Heart left ventricle (tissue), 16 donors: ENCODE measurements at regions not wholly inside any gene's neighbourhood (a gene's known extent, or its start where the extent isn't known, plus 50 kb on each side); places are given as distances from the start of the nearest gene placed in this dataset.

ENCODE experiments used
- ATAC-seq, 4 donors: fragments of 200-7000 bp; cut with Tn5 transposase; one replicate each; pipeline ENCODE4 v1.9.1; 2020 to 2022; ENCODE audit warnings: moderate library complexity in 4 of 4, mild to moderate bottlenecking in 3 of 4, moderate number of reproducible peaks in 1 of 4
- DNase-seq, 5 donors: peaks; one replicate each; pipeline ENCODE4 v3.0.0-alpha.2; 2020
- H3K27ac ChIP-seq, 12 donors: fragments of 200-600 bp; sonication (generic) in 4 of 12; one replicate each; pipeline versions ENCODE4 v1.5.0 to v1.8.0; 2016 to 2022; ENCODE audit warnings: mild to moderate bottlenecking in 2 of 12
- H3K27me3 ChIP-seq, 9 donors: fragments of 200-600 bp; sonication (generic) in 2 of 9; one replicate each; pipeline versions ENCODE4 v1.5.1 to v1.8.0; 2016 to 2022; ENCODE audit warnings: mild to moderate bottlenecking in 3 of 9
- H3K36me3 ChIP-seq, 9 donors: fragments of 200-600 bp; sonication (generic) in 2 of 9; one replicate each; pipeline versions ENCODE4 v1.5.0 to v1.8.0; 2018 to 2022; ENCODE audit warnings: mild to moderate bottlenecking in 2 of 9
- H3K4me1 ChIP-seq, 12 donors: fragments of 200-600 bp; sonication (generic) in 4 of 12; one replicate each; pipeline versions ENCODE4 v1.5.0 to v1.8.0; 2016 to 2022; ENCODE audit warnings: mild to moderate bottlenecking in 3 of 12
- H3K4me3 ChIP-seq, 12 donors: fragments of 200-600 bp; sonication (generic) in 4 of 12; one replicate each; pipeline versions ENCODE4 v1.5.0 to v1.8.0; 2017 to 2022; ENCODE audit warnings: mild to moderate bottlenecking in 9 of 12, moderate library complexity in 4 of 12
- H3K9me3 ChIP-seq, 12 donors: fragments of 200-600 bp; sonication (generic) in 4 of 12; one replicate each; pipeline versions ENCODE4 v1.5.0 to v1.8.0; 2016 to 2022; ENCODE audit warnings: mild to moderate bottlenecking in 1 of 12
- CTCF ChIP-seq, 12 donors: fragments of 200-600 bp; sonication (generic) in 4 of 12; IDR thresholded peaks; one replicate each; pipeline versions ENCODE4 v1.5.0 to v1.8.0; 2018 to 2022; ENCODE audit warnings: antibody characterized with exemption in 12 of 12, mild to moderate bottlenecking in 5 of 12
- POLR2A ChIP-seq, 2 donors: fragments of 450-650 bp; IDR thresholded peaks; one replicate each; pipeline ENCODE4 v1.6.1; 2017; ENCODE audit warnings: antibody characterized with exemption in 2 of 2, mild to moderate bottlenecking in 2 of 2, moderate library complexity in 2 of 2
- WGBS, 4 donors: extraction: QIAGEN DNeasy Blood & Tissue Kit in 2 of 4; methylation state at CpG; one replicate each; pipeline versions ENCODE4 v1.1.5 to v1.1.7; 2013 to 2018; 5-methylcytosine and 5-hydroxymethylcytosine counted together
- intact Hi-C, 10 donors: fragments of 100-400 bp; cut with DNase I; formaldehyde crosslinking; loops; one replicate each; pipeline versions ENCODE4 v1.11.1 to v1.14.2; 2022
- donor health status: ischemic (EF 13 %, LVEDD 7.1; RV severe dilation, severe dysfunction).
- donor health status: healthy with polysubstance abuse.
- donor health status: DM: no; HTN: yes; CAD: no.
- donor health status: DM: no; HTN: no; CAD: no.
- donor health status: ischemic (EF 25% LVEDD 6.9; RV normal size, moderate dysfunction).
- donor health status: ischemic (EF 25% LVEDD 5.7; RV mildly dilated, moderate dysfunction).
- donor health status: healthy.
- donor health status: DM: yes; HTN: yes; CAD: no.
- donor health status: ischemic (EF 35%, LVEDD 5.7; RV mildly dilated, moderate dysfunction).
- donor health status: nonischemic (EF 11% LVEDD 7.7; RV severe dilation, severe dysfunction).
- donor health status: DM: yes; HTN: yes; CAD: no.
- donor health status: PGD.
- donor health status: ischemic (EF 29% LVEDD 5.4; RV normal size, mild dysfunction).
- donor health status: nonischemic (EF 23%, LVEDD 6.1; RV moderate dilation, normal function).

DNA sequence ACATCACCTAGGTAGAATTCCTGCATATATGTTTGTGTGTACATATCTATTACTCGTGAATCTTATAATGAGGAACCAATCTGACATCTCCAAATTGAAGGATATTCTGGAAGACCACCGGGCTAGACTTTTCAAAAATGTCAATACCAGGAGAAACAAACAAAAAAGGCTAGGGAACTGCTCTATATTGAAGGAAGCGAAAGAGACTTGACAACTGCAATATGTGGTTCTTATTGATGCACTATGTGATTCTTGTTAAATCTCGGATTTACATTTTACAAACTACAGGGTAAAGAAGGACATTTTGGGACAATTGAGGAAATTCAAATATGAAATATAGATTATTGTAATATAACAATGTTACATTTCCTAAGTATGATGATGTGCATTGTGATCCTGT, 137.5 kb upstream of the CCDC54 start:
- WGBS, 4 donors = 85 to 89% (median 87%) methylated on average over 4 of the region's 4 CpGs
- Histone ChIP-seq H3K4me3 (peak overlapping the region in 11 of 12 donors; percentile 71 to 96 (median 88)), H3K4me1 (peaks cover 0 to 38% (median 18%) of the 10 kb centered on the region in 12 donors), H3K27ac (peak overlapping the region in 7 of 12 donors; percentile 73 to 89 (median 79)), H3K36me3 (no peaks in the 10 kb centered on the region), H3K27me3 (no peaks in the 10 kb centered on the region), H3K9me3 (no peaks in the 10 kb centered on the region)
- intact Hi-C loops = loop anchor here in 9 of 10 donors (5.0 to 10.0 kb wide), 18 partner anchors 33 to 1315 kb away; partner anchors contain the start of gene BBX (in 7 of the 9)
- TF ChIP-seq CTCF (IDR thresholded peaks at IDR 0.05) = no peak
- no peak for TF ChIP-seq POLR2A (IDR thresholded peaks at IDR 0.05)
- ATAC-seq (no peak), DNase-seq (no peak)

DNA sequence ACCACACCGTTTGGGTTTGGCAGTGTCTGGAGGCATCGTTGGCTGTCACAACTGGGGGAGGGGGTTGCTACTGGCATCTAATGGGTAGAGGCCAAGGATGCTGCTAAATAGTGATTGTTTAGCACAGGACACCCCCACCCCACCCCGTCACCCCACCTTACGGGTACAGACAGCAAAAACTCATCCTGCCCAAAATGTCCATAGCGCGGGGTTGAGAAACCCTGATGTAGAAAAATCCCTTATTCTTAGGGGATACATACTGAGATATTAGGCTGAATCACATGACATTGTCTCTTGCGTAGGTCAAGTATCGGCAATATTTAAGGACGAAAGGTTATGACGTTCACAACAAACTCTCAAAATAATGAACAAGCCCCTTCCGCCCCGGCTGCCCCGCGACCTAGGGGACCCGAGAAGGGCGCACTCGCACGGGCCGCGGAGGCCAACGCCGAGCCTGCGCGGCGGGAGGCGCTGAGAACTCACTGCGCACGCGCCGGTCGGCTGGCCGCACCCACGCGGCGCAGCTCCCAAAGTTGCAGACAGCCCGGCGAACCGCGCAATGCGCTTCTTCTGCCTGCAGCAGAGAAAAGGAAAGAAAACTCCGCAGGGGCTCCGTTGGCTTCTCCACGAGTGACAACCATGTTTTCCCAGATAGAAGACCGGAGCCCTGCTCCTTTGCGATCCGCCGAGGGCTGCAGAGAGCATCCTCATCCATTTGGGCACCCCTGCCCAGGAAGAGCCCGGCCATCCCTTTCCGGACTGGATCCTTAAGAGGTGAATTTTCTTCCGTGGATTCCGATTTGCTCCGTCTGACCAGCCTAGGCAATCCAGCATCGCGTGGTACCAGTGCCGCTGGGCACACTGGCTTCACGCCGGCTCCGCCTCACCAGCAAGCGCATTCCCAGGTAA, 136.8 kb upstream of the CCDC54 start:
- peak overlapping the region; percentile 41 to 89 (median 78) for H3K27ac ChIP-seq
- H3K4me1 ChIP-seq = peaks cover 0 to 34% (median 16%) of the 10 kb centered on the region in 12 donors
- peaks cover 0 to 4% (median 0%) of the 10 kb centered on the region in 9 donors for H3K36me3 ChIP-seq
- intact Hi-C loops = loop anchor here in 4 of 10 donors (5.0 to 10.0 kb wide), 2 partner anchors 282 to 284 kb away; partner anchors contain the start of gene BBX (in 4 of the 4)
- TF ChIP-seq POLR2A (IDR thresholded peaks at IDR 0.05) (peak in 1 of 2 donors; percentile 59), CTCF (IDR thresholded peaks at IDR 0.05) (peak in 1 of 12 donors; percentile 17)
- H3K9me3 ChIP-seq = no peaks in the 10 kb centered on the region
- WGBS, 4 donors = 1% methylated on average over 46 to 59 of the region's 59 CpGs
- DNase-seq = peak; percentile 75 to 88 (median 82)
- peak; percentile 88 to 97 (median 95) for ATAC-seq
- H3K27me3 ChIP-seq = no peaks in the 10 kb centered on the region
- peak overlapping the region; percentile 71 to 96 (median 88) for H3K4me3 ChIP-seq

- 5 to 16% (median 10%) methylated on average over 7 of the region's 7 CpGs for WGBS, 4 donors
- ATAC-seq (peak; percentile 59 to 77 (median 66)), DNase-seq (peak in 4 of 5 donors; percentile 32 to 52 (median 38))
- TF ChIP-seq CTCF (IDR thresholded peaks at IDR 0.05) (peak in 2 of 12 donors; percentile 4 to 21), POLR2A (IDR thresholded peaks at IDR 0.05) (no peak)
- H3K4me1 ChIP-seq = peaks cover 0 to 33% (median 15%) of the 10 kb centered on the region in 12 donors
- peaks cover 0 to 12% (median 4%) of the 10 kb centered on the region in 9 donors for H3K36me3 ChIP-seq
- H3K27me3 ChIP-seq = no peaks in the 10 kb centered on the region
- H3K9me3 ChIP-seq = no peaks in the 10 kb centered on the region
- peak overlapping the region in 10 of 12 donors; percentile 66 to 89 (median 78) for H3K27ac ChIP-seq
- intact Hi-C loops = loop anchor here in 4 of 10 donors (5.0 to 10.0 kb wide), 2 partner anchors 281 to 284 kb away; partner anchors contain the start of gene BBX (in 4 of the 4)
- H3K4me3 ChIP-seq = peak overlapping the region; percentile 71 to 96 (median 88)
Observed at GRCh38 chr3:107241217-107241616, 136.0 kb upstream of the CCDC54 start.

GRCh38 chr3:107242579-107242978, 134.7 kb upstream of the CCDC54 start:
- intact Hi-C loops = loop anchor here in 4 of 10 donors (5.0 to 10.0 kb wide), 2 partner anchors 280 to 282 kb away; partner anchors contain the start of gene BBX (in 4 of the 4)
- Histone ChIP-seq H3K36me3 (peaks cover 0 to 26% (median 13%) of the 10 kb centered on the region in 9 donors), H3K9me3 (no peaks in the 10 kb centered on the region), H3K27me3 (no peaks in the 10 kb centered on the region), H3K27ac (no peak overlapping the region), H3K4me1 (peaks cover 0 to 31% (median 11%) of the 10 kb centered on the region in 12 donors), H3K4me3 (peak overlapping the region in 9 of 12 donors; percentile 71 to 96 (median 86))
- DNase-seq (no peak), ATAC-seq (no peak)
- TF ChIP-seq POLR2A (IDR thresholded peaks at IDR 0.05) (no peak), CTCF (IDR thresholded peaks at IDR 0.05) (no peak)
- WGBS, 4 donors = 47 to 50% (median 48%) methylated on average over 8 of the region's 8 CpGs
